ENCODE measurements at regions not wholly inside any gene's neighbourhood (a gene's known extent, or its start where the extent isn't known, plus 50 kb on each side); places are given as distances from the start of the nearest gene placed in this dataset.

DNA sequence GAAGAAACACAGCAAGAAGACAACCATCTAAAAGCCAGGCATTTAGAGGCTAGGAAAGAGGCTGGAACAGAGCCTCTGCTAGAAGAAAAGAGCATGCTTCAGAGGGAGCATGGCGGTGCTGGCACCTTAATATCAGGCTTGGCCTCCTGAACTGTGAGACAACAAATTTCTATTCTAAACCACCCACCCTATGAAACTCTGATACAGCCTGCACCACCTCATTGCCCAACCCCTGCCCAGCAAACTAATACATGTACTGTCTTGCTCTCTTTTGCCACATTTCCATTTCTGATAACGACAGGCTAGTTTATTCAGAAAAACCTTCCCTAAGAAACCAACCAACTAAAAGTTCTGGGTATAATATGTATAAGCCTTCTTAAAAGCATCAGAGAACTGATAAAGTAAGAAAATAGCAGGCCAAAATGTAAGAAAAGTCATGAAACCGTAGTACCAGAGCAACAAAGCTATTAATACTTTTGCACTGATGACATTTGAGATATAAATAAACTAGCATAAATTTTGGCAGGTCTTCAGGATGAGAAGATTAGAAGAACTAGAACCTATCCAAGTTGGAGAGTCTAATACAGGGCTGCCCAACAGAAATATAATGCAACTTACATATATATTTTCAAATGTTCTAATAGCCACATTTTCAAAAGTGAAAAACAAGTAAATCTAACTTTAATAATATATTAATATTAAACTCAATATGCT lies 184.7 kb upstream of the HSF2 start:
- DNase-seq (no peak), ATAC-seq (no peak)
- H3K4me3 Mint-ChIP-seq, result no peak overlapping the region
- no peaks in the 10 kb centered on the region for H3K9me3 Mint-ChIP-seq (ENCODE audit: low read depth)
- H3K36me3 Mint-ChIP-seq, result no peaks in the 10 kb centered on the region
- no peak overlapping the region for H3K27ac Mint-ChIP-seq
- no peaks in the 10 kb centered on the region for H3K4me1 Mint-ChIP-seq
- CTCF ChIA-PET, result no interaction called here
- no peaks in the 10 kb centered on the region for H3K27me3 Mint-ChIP-seq

DNA sequence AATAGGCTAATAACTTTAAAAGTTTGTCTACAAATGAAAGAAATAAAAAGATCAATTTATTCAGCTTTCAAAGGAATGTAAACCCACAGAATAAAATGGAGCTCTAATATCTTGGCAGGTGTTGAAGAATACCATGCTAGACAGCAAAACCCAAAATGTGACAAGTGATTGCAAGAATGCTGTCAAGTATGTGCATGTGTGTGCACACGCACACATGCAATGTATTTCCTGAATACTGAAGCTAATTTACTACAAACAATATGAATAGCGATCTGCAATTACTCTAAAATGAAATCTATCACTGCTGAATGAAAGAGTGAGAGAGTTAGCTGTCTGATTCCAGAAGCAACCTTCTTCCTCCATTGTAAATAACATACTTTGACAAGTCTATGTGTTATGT lies 179.2 kb upstream of the HSF2 start:
- DNase-seq, result no peak
- no peaks in the 10 kb centered on the region for H3K9me3 Mint-ChIP-seq (ENCODE audit: low read depth)
- no peaks in the 10 kb centered on the region for H3K36me3 Mint-ChIP-seq
- no peak overlapping the region for H3K4me3 Mint-ChIP-seq
- H3K27ac Mint-ChIP-seq, result no peak overlapping the region
- H3K27me3 Mint-ChIP-seq, result no peaks in the 10 kb centered on the region
- no peak for ATAC-seq
- no peaks in the 10 kb centered on the region for H3K4me1 Mint-ChIP-seq
- CTCF ChIA-PET, result no interaction called here

DNA sequence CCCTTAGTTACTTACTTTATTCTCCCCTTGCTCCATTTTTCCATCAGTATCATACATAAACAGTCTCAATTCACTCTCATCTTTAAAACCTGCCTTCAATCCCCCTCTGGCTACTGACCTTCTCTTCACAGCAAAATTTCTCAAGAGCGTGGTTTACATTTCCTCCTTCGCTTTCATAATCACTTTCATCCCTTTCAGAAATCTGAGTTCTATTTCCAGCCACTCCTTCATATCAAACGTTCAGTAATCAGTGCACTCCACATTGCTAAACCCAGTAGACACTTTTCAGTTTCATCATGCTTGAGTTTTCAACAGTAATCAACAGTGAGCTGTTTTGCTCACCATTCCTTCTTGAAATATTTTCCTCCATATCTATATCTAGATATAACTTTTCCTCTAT lies 176.7 kb upstream of the HSF2 start:
- Mint-ChIP-seq H3K4me3 (no peak overlapping the region), H3K27ac (no peak overlapping the region), H3K36me3 (no peaks in the 10 kb centered on the region), H3K4me1 (no peaks in the 10 kb centered on the region), H3K27me3 (no peaks in the 10 kb centered on the region), H3K9me3 (ENCODE audit: low read depth) (no peaks in the 10 kb centered on the region)
- DNase-seq, result no peak
- no peak for ATAC-seq
- CTCF ChIA-PET, result no interaction called here

DNA sequence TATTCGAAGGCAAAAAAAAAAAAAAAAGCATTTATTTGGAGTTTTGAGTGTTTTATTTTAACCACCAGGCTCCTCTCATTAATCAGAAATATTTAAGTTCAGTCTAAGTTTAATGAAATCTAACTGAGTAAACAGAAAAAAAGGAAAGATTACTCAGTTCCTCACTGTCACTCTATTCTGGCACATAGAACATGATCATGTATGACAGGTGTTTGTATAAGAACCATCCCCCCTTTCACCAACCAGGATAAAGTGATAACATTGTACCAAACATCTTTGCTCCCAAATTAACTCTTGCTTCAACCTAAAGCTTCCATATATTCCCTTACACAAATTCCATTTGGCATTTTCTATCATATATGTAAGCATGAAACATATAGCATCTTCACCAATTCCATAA lies 176.2 kb upstream of the HSF2 start:
- no peaks in the 10 kb centered on the region for H3K9me3 Mint-ChIP-seq (ENCODE audit: low read depth)
- DNase-seq (no peak), ATAC-seq (no peak)
- no peaks in the 10 kb centered on the region for H3K27me3 Mint-ChIP-seq
- H3K4me3 Mint-ChIP-seq, result no peak overlapping the region
- no peaks in the 10 kb centered on the region for H3K4me1 Mint-ChIP-seq
- no peak overlapping the region for H3K27ac Mint-ChIP-seq
- H3K36me3 Mint-ChIP-seq, result no peaks in the 10 kb centered on the region
- CTCF ChIA-PET, result no interaction called here

DNA sequence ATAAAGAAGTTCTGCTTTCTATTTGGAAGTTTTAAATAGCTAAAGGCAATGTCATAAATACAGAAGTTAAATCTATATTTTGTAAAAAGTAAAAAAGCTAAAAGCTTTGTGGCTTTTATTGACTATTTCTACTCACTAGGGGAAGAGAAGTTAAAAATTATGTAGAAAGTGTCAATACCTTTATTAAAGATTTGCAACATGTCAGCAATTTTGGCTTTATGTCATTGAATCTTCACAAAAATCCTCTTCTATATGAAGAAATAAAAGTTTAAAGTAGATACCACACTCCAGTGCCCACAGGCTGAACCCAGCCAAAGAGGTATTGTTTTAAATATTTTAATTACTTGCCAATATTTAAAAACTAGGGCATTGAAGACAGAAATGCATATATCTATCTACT lies 160.6 kb upstream of the HSF2 start:
- H3K36me3 Mint-ChIP-seq, result no peaks in the 10 kb centered on the region
- H3K27me3 Mint-ChIP-seq, result no peaks in the 10 kb centered on the region
- CTCF ChIA-PET, result no interaction called here
- ATAC-seq (no peak), DNase-seq (no peak)
- H3K27ac Mint-ChIP-seq, result no peak overlapping the region
- no peaks in the 10 kb centered on the region for H3K4me1 Mint-ChIP-seq
- H3K4me3 Mint-ChIP-seq, result no peak overlapping the region
- H3K9me3 Mint-ChIP-seq (ENCODE audit: low read depth), result peaks cover 6% of the 10 kb centered on the region

DNA sequence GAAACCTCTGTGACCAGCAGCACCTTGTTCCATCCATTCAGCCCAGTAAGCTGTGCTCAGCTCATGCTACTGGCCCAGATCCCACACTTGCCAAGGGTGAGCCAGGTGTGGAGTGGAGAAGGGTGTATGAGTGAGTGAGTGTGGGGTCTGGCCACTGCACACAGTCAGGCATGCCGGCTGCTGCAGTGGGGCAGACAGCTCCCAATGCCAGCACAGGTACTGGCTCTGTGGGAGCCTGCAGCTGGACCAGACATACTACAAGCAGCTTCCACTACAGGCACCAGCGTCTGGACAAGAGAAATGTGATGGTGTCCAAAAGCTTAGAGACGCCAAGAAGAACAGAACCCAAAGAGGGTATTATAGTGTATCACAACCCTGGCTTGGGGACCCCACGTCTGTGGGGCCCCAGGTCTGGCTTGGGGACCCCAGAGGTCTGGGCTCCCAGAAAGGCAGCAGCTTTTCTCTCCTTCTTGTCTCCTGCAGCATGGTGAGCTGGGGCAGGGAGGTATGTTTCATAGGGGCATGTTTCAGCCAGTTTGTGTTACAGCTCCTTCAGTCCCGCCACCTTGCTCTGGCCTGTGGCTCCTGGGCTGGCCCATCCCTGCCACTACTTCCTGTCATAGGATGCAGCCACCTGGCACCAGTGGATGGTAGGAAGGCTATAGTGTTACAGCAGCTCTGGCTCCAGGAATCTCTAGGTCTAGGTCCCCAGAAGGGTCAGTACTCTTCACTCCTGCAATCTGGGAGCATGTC lies 152.4 kb upstream of the HSF2 start:
- ATAC-seq (no peak), DNase-seq (no peak)
- no peak overlapping the region for H3K27ac Mint-ChIP-seq
- no peak overlapping the region for H3K4me3 Mint-ChIP-seq
- H3K27me3 Mint-ChIP-seq, result no peaks in the 10 kb centered on the region
- no peaks in the 10 kb centered on the region for H3K36me3 Mint-ChIP-seq
- peaks cover 9% of the 10 kb centered on the region for H3K9me3 Mint-ChIP-seq (ENCODE audit: low read depth)
- H3K4me1 Mint-ChIP-seq, result no peaks in the 10 kb centered on the region
- CTCF ChIA-PET, result no interaction called here

DNA sequence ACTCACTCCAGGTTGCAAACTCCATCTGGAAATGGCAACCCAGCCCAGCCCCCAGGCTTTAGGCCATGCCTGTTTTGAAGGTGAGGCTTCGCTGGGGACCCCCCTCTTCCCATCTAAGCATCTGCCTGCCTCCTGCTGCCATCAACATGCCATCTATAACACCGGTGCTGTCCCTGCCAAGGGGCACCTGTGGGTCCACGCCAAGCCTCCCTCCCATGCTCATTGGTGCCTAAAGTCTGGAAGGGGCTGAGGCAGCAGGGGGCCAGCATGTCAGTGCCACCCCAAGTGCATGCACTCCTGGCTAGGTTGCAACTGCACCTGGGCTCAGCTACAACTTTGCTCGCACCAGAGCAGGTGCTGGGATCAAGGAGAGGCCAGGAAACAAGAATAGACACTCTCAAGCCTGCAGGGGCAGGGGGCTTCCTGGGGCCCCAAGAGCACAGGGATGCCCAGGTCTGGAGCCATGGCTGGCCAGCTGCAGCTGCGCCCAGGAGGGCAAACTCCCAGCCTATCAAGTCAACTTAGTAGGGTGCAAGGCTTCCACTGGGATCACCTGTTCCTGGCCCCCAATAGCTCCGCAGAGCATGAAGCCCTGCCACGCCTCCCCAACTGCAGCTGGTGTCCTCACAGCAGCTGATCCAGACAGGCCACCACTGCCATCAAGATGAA lies 151.3 kb upstream of the HSF2 start:
- Mint-ChIP-seq H3K27ac (no peak overlapping the region), H3K4me1 (no peaks in the 10 kb centered on the region), H3K4me3 (no peak overlapping the region), H3K36me3 (no peaks in the 10 kb centered on the region), H3K9me3 (ENCODE audit: low read depth) (peaks cover 9% of the 10 kb centered on the region), H3K27me3 (no peaks in the 10 kb centered on the region)
- CTCF ChIA-PET, result no interaction called here
- ATAC-seq, result no peak
- DNase-seq, result no peak

DNA sequence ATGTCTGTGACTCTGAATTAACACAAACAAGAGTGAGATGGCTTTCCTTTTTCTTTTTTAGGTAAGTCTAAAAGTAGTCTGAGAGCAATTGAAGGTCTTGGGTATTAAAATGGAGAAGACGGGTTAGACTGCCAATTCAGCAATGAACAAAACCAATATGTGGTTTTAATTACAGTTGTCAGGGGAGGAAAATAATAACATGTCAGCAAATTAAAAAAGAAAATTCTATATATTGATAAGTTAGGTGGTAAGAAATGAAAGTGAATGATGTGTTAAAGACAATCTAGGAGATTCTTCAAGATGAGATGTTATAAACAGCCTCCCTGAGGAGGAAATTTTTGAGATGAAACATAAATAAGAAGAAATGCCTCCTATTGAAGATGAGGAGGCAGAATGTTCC lies 150.6 kb upstream of the HSF2 start:
- H3K4me3 Mint-ChIP-seq, result no peak overlapping the region
- H3K36me3 Mint-ChIP-seq, result no peaks in the 10 kb centered on the region
- CTCF ChIA-PET, result no interaction called here
- H3K4me1 Mint-ChIP-seq, result no peaks in the 10 kb centered on the region
- H3K27ac Mint-ChIP-seq, result no peak overlapping the region
- ATAC-seq (no peak), DNase-seq (no peak)
- H3K27me3 Mint-ChIP-seq, result no peaks in the 10 kb centered on the region
- H3K9me3 Mint-ChIP-seq (ENCODE audit: low read depth), result peaks cover 4% of the 10 kb centered on the region

DNA sequence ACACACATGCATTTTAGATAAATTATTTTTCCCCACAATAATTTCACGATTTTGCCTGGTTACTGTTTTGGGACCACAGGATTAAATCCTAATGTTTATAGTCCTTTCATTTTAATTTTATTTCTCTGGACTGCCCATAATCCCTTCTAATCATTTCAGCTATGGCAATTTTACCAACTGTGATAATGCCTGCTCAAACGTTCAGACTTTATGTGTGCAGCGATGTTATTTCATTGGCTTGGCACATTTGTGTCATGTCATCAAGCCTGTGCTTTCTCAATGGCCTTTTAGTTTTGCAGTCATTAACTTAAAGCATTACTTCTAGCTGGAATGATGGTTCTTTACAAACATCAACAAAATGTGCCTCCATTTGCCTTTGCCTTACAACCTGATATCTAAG lies 140.6 kb upstream of the HSF2 start:
- Mint-ChIP-seq H3K27ac (no peak overlapping the region), H3K9me3 (ENCODE audit: low read depth) (no peaks in the 10 kb centered on the region), H3K4me1 (no peaks in the 10 kb centered on the region), H3K27me3 (no peaks in the 10 kb centered on the region), H3K36me3 (no peaks in the 10 kb centered on the region), H3K4me3 (no peak overlapping the region)
- ATAC-seq (no peak), DNase-seq (no peak)
- CTCF ChIA-PET, result no interaction called here

DNA sequence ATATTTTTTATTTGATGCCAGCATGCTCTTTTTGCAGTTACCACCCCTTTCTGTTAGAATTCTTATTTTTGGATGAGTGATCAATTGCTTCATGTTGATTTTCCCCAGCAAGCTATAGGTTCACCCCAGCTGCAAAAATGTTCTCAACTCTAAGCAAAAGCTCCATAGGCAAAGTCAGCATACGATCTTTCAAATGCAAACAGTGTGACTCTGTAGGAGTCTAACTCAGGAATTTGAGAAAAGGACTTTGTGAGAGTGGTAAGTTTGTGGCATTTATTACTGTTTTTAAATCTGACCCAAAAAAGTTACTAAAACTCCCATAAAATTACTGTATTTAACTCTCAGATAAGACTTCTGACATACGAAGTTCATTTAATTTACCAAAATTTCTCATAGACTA lies 134.9 kb upstream of the HSF2 start:
- H3K9me3 Mint-ChIP-seq (ENCODE audit: low read depth), result peaks cover 2% of the 10 kb centered on the region

DNA sequence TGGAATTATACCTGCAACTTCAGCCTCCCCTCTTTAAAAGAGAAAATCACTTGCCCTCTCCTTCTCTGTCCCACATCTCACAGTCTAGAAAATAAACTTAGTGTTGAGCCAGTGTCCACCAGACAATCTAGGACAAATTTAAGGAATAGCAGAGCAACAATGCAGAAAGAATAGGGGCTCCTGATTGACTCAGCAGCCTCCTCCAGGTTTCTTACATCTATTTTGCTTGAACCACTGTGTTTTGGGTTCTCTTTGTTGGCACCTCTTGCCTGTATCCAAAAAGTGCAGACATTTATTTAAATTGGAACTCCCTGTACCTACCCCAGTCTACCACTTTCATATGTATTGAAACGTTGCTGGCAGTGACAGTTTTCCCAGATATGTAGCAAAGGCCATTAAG lies 133.7 kb upstream of the HSF2 start:
- H3K36me3 Mint-ChIP-seq, result no peaks in the 10 kb centered on the region
- no peak for ATAC-seq
- H3K4me3 Mint-ChIP-seq, result no peak overlapping the region
- no peaks in the 10 kb centered on the region for H3K4me1 Mint-ChIP-seq
- CTCF ChIA-PET, result no interaction called here
- H3K9me3 Mint-ChIP-seq (ENCODE audit: low read depth), result peaks cover 2% of the 10 kb centered on the region
- no peak for DNase-seq
- H3K27ac Mint-ChIP-seq, result no peak overlapping the region
- no peaks in the 10 kb centered on the region for H3K27me3 Mint-ChIP-seq

More for the DNA sequence above, 134.9 kb upstream of the HSF2 start:
- Mint-ChIP-seq H3K4me1 (no peaks in the 10 kb centered on the region), H3K36me3 (no peaks in the 10 kb centered on the region), H3K27ac (no peak overlapping the region), H3K4me3 (no peak overlapping the region), H3K27me3 (no peaks in the 10 kb centered on the region)
- CTCF ChIA-PET, result no interaction called here
- no peak for DNase-seq
- ATAC-seq, result no peak

DNA sequence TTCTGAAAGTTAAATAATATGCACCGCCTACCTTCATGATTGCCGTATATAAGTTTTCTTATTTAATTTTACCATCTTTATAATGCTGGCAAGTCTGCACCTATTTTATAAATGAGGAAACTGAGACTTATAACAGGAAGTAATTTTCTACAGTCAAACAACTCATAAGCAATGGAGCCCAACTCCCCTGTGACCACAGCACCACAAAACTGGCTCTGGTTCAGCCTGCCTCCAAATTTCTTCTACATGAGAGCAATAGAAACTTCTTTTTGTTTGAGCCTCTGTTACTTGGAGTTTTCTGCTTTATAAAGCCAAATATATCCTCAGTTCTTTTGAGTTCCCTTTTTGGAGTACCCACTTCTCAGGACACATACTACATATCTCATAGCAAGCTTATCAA lies 131.1 kb upstream of the HSF2 start:
- H3K4me1 Mint-ChIP-seq, result no peaks in the 10 kb centered on the region
- no peak overlapping the region for H3K4me3 Mint-ChIP-seq
- H3K27ac Mint-ChIP-seq, result no peak overlapping the region
- DNase-seq, result no peak
- no peak for ATAC-seq
- CTCF ChIA-PET, result no interaction called here
- H3K9me3 Mint-ChIP-seq (ENCODE audit: low read depth), result peaks cover 2% of the 10 kb centered on the region
- no peaks in the 10 kb centered on the region for H3K27me3 Mint-ChIP-seq
- H3K36me3 Mint-ChIP-seq, result no peaks in the 10 kb centered on the region

DNA sequence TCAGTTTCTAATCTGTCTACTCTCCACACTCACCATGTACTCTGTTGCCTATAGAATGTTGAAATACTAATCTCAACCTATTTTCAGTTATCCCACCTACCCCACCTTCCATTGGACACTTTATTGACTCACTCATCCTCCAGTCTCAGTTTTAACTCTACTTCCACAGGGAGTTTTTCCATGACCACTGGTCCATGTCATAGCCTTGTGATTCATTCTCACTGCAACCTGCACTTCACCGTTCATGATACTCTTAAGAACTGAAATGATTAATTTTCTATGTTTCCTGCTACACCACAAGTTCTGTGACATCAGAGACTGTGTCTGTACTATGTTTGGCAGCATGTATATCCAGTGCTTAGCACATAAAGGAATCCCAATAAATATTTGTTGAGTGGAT lies 122.8 kb upstream of the HSF2 start:
- H3K27ac Mint-ChIP-seq, result no peak overlapping the region
- DNase-seq (no peak), ATAC-seq (no peak)
- no peaks in the 10 kb centered on the region for H3K36me3 Mint-ChIP-seq
- H3K4me3 Mint-ChIP-seq, result no peak overlapping the region
- CTCF ChIA-PET, result no interaction called here
- H3K9me3 Mint-ChIP-seq (ENCODE audit: low read depth), result no peaks in the 10 kb centered on the region
- H3K4me1 Mint-ChIP-seq, result no peaks in the 10 kb centered on the region
- no peaks in the 10 kb centered on the region for H3K27me3 Mint-ChIP-seq

Data from activated CD8-positive, alpha-beta memory T cell treated with anti-CD3 and anti-CD28 coated beads, Interleukin-2, amount 10 ng/mL, durations not matched to agents 7 days and 5 days (primary cell).